ENCODE measurements at regions not wholly inside any gene's neighbourhood (a gene's known extent, or its start where the extent isn't known, plus 50 kb on each side); places are given as distances from the start of the nearest gene placed in this dataset.

GRCh38 chr2:219719521-219719920, 92.1 kb downstream of the SLC4A3 start:
- no peak for TF ChIP-seq CTCF (IDR thresholded peaks at IDR 0.05)
- ATAC-seq (no peak), FAIRE-seq (no peak), DNase-seq (no peak)
- whole genome bisulfite sequencing, 2 donors: 43 to 56% methylated on average over 4 of the region's 4 CpGs
- Histone ChIP-seq H3K27me3 (no peaks in the 10 kb centered on the region), H3K9me3 (no peaks in the 10 kb centered on the region), H3K36me3 (no peaks in the 10 kb centered on the region), H3K27ac (no peak overlapping the region), H3K4me1 (no peaks in the 10 kb centered on the region), H3K4me3 (no peak overlapping the region)
- intact Hi-C loops (cut with DNase I): no loop called here

DNA sequence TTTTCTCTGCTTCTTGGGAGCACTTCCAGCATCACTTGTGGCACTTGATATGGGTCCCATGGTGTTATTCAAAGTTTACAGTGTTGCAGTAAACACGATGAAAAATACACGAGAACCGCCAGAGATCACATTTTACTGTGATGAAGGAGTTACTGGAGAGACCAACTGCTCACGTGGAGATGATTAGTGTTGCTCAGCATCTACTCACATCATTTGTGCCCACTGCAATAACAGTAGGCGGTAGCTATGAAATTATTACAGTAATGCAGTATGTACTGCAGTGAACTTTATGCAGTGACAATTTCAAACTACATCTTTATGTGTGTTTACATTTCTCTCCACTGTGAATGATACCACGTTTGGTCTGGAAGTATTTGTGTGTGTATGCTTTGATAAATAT, 93.5 kb downstream of the SLC4A3 start:
- ATAC-seq (no peak), DNase-seq (no peak), FAIRE-seq (no peak)
- Histone ChIP-seq H3K9me3 (no peaks in the 10 kb centered on the region), H3K4me1 (no peaks in the 10 kb centered on the region), H3K27me3 (no peaks in the 10 kb centered on the region), H3K36me3 (no peaks in the 10 kb centered on the region), H3K27ac (no peak overlapping the region), H3K4me3 (no peak overlapping the region)
- intact Hi-C loops (cut with DNase I): no loop called here
- no peak for TF ChIP-seq CTCF (IDR thresholded peaks at IDR 0.05)
- 54 to 65% methylated on average over 6 of the region's 6 CpGs for WGBS, 2 donors

DNA sequence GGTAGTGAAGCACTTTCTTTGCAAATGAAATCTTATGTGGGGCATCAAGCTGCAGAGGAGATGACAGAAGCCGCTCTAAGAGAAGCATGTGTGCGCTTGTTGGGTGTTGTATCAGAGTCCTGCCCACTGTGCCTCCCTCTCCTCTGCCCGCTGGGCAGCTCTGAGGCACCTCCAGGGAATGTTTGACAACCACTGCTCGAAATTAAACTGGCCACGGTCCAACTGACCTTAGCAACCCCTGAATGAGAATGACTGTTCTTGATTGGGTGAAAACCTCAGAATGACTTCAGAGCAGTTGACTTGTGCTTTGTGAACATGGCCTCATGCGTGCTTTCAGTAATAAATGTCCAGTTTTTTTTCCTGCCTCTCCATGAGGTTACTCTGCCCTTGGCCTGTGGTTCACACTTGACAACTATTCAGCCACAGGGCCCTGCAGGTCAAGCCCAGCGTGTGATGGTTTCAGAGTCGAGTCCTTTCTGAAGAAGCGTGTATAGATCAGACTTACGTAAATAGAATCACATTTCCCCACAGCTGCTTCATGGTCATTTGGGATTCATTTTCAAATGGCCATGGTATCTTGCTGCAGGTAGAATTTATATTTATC, 94.9 kb downstream of the SLC4A3 start:
- H3K36me3 ChIP-seq: no peaks in the 10 kb centered on the region
- FAIRE-seq (no peak), DNase-seq (no peak), ATAC-seq (no peak)
- no peaks in the 10 kb centered on the region for H3K27me3 ChIP-seq
- no peak overlapping the region for H3K4me3 ChIP-seq
- H3K27ac ChIP-seq: no peak overlapping the region
- no peak for TF ChIP-seq CTCF (IDR thresholded peaks at IDR 0.05)
- H3K9me3 ChIP-seq: no peaks in the 10 kb centered on the region
- no peaks in the 10 kb centered on the region for H3K4me1 ChIP-seq
- intact Hi-C loops (cut with DNase I): no loop called here
- WGBS, 2 donors: 66 to 70% methylated on average over 10 of the region's 10 CpGs

DNA sequence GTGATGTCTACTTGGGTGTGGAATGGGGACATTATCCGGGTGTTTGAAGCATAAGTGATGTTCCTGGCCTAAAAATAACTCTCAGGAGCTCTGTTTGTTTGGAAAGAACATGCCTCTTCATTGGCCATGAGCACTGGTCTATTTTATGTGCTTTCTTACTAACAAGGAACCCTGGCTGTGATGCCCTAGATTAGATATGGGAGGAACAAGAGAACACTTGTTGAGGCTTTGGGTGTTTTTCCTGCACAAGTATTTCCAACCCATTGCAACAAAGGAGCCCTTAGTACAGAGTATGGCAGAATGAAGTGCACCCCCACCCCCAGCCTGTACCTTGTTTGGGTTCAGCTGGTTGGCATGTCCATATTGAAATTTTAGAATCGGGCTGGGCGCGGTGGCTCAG, 95.9 kb downstream of the SLC4A3 start:
- Histone ChIP-seq H3K9me3 (no peaks in the 10 kb centered on the region), H3K27ac (no peak overlapping the region), H3K4me1 (no peaks in the 10 kb centered on the region), H3K27me3 (no peaks in the 10 kb centered on the region), H3K36me3 (no peaks in the 10 kb centered on the region), H3K4me3 (no peak overlapping the region)
- DNase-seq (no peak), FAIRE-seq (no peak), ATAC-seq (no peak)
- intact Hi-C loops (cut with DNase I): no loop called here
- TF ChIP-seq CTCF (IDR thresholded peaks at IDR 0.05): no peak
- 90 to 95% methylated on average over 4 of the region's 4 CpGs for WGBS, 2 donors

DNA sequence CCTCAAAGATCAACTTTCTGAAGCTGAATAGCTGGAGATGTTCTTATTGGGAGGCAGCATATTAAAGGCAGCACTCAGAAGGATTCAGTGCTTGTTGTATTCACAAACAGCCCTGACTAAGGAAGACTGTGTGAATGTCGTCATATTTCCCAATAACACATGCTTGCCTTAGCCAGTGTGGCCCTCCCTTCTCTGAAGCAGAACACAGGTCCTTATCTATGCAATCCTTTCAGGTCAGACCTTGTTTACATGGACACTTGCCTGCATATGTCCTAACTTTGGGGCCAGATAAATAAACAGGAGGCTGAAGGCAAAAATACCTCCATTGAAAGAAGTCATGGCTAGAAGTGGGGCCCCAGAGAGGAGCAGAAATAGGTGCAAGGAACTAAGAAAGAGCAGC, 97.2 kb downstream of the SLC4A3 start:
- Histone ChIP-seq H3K4me3 (no peak overlapping the region), H3K4me1 (no peaks in the 10 kb centered on the region), H3K9me3 (no peaks in the 10 kb centered on the region), H3K36me3 (no peaks in the 10 kb centered on the region), H3K27me3 (no peaks in the 10 kb centered on the region), H3K27ac (no peak overlapping the region)
- no peak for FAIRE-seq
- no peak for TF ChIP-seq CTCF (IDR thresholded peaks at IDR 0.05)
- 48 to 52% methylated on average over 1 of the region's 1 CpG for WGBS, 2 donors
- no peak for DNase-seq
- intact Hi-C loops (cut with DNase I): no loop called here
- peak in 1 of 4 donors; percentile 43 for ATAC-seq

Measured in pancreas (tissue), 10 donors.